Vagina (tissue), 2 donors: ENCODE measurements at regions not wholly inside any gene's neighbourhood (a gene's known extent, or its start where the extent isn't known, plus 50 kb on each side); places are given as distances from the start of the nearest gene placed in this dataset.

ENCODE experiments used
- DNase-seq, 2 donors: peaks; one replicate each; pipeline ENCODE4 v3.0.0-alpha.2; 2017; ENCODE audit errors: extremely low spot score in 2 of 2
- H3K27ac ChIP-seq: fragments of 200-600 bp; sonication (generic); one replicate; pipeline ENCODE4 v1.5.1; 2019
- H3K27me3 ChIP-seq: fragments of 200-600 bp; sonication (generic); one replicate; pipeline ENCODE4 v1.5.1; 2019
- H3K36me3 ChIP-seq, 2 donors: fragments of 200-600 bp; sonication (generic); one replicate each; pipeline ENCODE4 v1.5.1; 2017 to 2019
- H3K4me1 ChIP-seq: fragments of 200-600 bp; sonication (generic); one replicate; pipeline ENCODE4 v1.5.1; 2019
- H3K4me3 ChIP-seq, 2 donors: fragments of 200-600 bp; sonication (generic); 1 replicate in 1 of 2; 2 replicates in 1 of 2; pipeline ENCODE4 v1.5.1; 2016 to 2019
- H3K9me3 ChIP-seq: fragments of 200-600 bp; sonication (generic); one replicate; pipeline ENCODE4 v1.5.1; 2019
- CTCF ChIP-seq, 3 experiments: fragments of 450-650 bp in 2 of 3; fragments of 200-600 bp in 1 of 3; sonication (generic) in 1 of 3; IDR thresholded peaks; one replicate each; pipeline ENCODE4 v1.5.1; 2017 to 2019; ENCODE audit warnings: antibody characterized with exemption in 3 of 3, mild to moderate bottlenecking in 2 of 3, moderate library complexity in 2 of 3
- POLR2A ChIP-seq, 2 donors: fragments of 450-650 bp; IDR thresholded peaks; one replicate each; pipeline ENCODE4 v1.6.1; 2017; ENCODE audit warnings: antibody characterized with exemption in 2 of 2, mild to moderate bottlenecking in 2 of 2, moderate library complexity in 2 of 2
- POLR2AphosphoS5 ChIP-seq, 2 donors: sonication (generic); formaldehyde crosslinking; IDR thresholded peaks; one replicate each; pipeline ENCODE4 v1.9.0; 2017; ENCODE audit warnings: antibody characterized with exemption in 2 of 2, mild to moderate bottlenecking in 2 of 2, low read depth in 1 of 2; ENCODE audit not compliant: insufficient read depth in 1 of 2
- intact Hi-C: fragments of 100-400 bp; cut with DNase I; formaldehyde crosslinking; loops from one replicate; pipeline ENCODE4 v1.15.1; 2023

GRCh38 chr2:241957276-241957675 is 87.7 kb downstream of the RTP5 start:
- no peak overlapping the region for H3K27ac ChIP-seq
- no peak for DNase-seq
- no peaks in the 10 kb centered on the region for H3K27me3 ChIP-seq
- no peaks in the 10 kb centered on the region for H3K36me3 ChIP-seq
- no peak for TF ChIP-seq POLR2A (IDR thresholded peaks at IDR 0.05)
- TF ChIP-seq CTCF (IDR thresholded peaks at IDR 0.05) = no peak
- TF ChIP-seq POLR2AphosphoS5 (IDR thresholded peaks at IDR 0.05; ENCODE audit: insufficient read depth in 1 of 2, low read depth in 1 of 2) = no peak
- intact Hi-C loops = no loop called here
- peaks cover 10% of the 10 kb centered on the region for H3K4me1 ChIP-seq
- H3K4me3 ChIP-seq = no peak overlapping the region
- no peaks in the 10 kb centered on the region for H3K9me3 ChIP-seq

- no peak overlapping the region for H3K4me3 ChIP-seq
- peaks cover 10% of the 10 kb centered on the region for H3K4me1 ChIP-seq
- no peaks in the 10 kb centered on the region for H3K27me3 ChIP-seq
- no peaks in the 10 kb centered on the region for H3K9me3 ChIP-seq
- no peaks in the 10 kb centered on the region for H3K36me3 ChIP-seq
- no peak for DNase-seq
- TF ChIP-seq CTCF (IDR thresholded peaks at IDR 0.05) (no peak), POLR2A (IDR thresholded peaks at IDR 0.05) (no peak), POLR2AphosphoS5 (IDR thresholded peaks at IDR 0.05; ENCODE audit: insufficient read depth in 1 of 2, low read depth in 1 of 2) (no peak)
- no peak overlapping the region for H3K27ac ChIP-seq
- intact Hi-C loops = no loop called here
Measured at GRCh38 chr2:241958818-241959545, 89.5 kb downstream of the RTP5 start.

DNA sequence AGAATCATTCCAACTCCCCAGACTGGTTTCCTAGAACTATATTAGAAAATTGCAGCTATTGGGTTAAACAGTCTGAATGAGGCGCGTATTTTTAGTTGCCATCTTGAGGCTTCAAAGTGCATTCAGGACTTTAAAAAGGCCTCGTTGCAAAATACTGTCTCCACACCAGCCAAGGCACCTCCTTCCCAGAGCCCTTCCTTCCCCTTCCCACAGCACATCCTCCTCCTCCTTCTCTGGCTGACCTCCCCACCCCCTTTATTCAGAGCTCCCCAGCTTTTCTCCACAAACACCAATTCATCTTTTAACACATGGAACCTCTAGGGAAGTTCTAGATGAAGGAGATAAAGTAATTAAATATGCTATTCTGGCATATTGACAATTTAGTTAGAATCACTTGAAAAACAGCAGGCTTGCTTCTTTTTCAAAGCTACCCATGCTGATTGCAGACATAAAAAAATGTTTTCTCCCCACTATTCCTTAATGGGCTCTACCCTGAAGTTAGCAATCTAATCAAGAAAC is 90.3 kb downstream of the RTP5 start:
- H3K9me3 ChIP-seq = no peaks in the 10 kb centered on the region
- no peak for DNase-seq
- no peak overlapping the region for H3K27ac ChIP-seq
- no peak overlapping the region for H3K4me3 ChIP-seq
- no peaks in the 10 kb centered on the region for H3K36me3 ChIP-seq
- intact Hi-C loops = no loop called here
- H3K27me3 ChIP-seq = no peaks in the 10 kb centered on the region
- peaks cover 10% of the 10 kb centered on the region for H3K4me1 ChIP-seq
- TF ChIP-seq POLR2AphosphoS5 (IDR thresholded peaks at IDR 0.05; ENCODE audit: insufficient read depth in 1 of 2, low read depth in 1 of 2) (no peak), POLR2A (IDR thresholded peaks at IDR 0.05) (no peak), CTCF (IDR thresholded peaks at IDR 0.05) (no peak)

- TF ChIP-seq POLR2AphosphoS5 (IDR thresholded peaks at IDR 0.05; ENCODE audit: insufficient read depth in 1 of 2, low read depth in 1 of 2) (no peak), POLR2A (IDR thresholded peaks at IDR 0.05) (no peak), CTCF (IDR thresholded peaks at IDR 0.05) (no peak)
- H3K4me1 ChIP-seq = peaks cover 10% of the 10 kb centered on the region
- H3K4me3 ChIP-seq = no peak overlapping the region
- intact Hi-C loops = no loop called here
- no peak overlapping the region for H3K27ac ChIP-seq
- no peaks in the 10 kb centered on the region for H3K27me3 ChIP-seq
- DNase-seq = no peak
- H3K9me3 ChIP-seq = no peaks in the 10 kb centered on the region
- H3K36me3 ChIP-seq = no peaks in the 10 kb centered on the region
Measured at GRCh38 chr2:241961454-241961853, 91.9 kb downstream of the RTP5 start.

DNA sequence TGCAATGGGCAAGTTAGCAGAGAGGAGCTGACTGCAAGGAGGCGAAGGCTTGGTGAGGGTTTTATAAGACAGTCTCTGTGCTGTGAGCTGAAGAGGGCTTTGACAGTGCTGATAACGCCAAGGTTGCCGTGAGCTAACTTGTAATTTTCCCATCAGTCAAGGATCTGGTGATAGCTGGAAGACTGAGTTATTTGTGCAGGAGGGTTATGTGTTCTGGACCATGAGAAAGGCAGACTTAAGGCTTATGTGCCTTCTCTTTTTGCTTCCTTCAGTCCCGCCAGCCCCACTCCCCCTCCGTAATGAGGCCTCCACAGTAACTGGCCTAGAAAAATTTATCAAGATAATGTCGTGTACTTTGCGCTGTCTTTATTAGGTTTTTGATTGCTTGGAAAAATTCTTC is 94.6 kb downstream of the RTP5 start:
- no peak overlapping the region for H3K27ac ChIP-seq
- TF ChIP-seq POLR2AphosphoS5 (IDR thresholded peaks at IDR 0.05; ENCODE audit: insufficient read depth in 1 of 2, low read depth in 1 of 2) = no peak
- no peak for TF ChIP-seq CTCF (IDR thresholded peaks at IDR 0.05)
- no peak for TF ChIP-seq POLR2A (IDR thresholded peaks at IDR 0.05)
- no peaks in the 10 kb centered on the region for H3K9me3 ChIP-seq
- peaks cover 9% of the 10 kb centered on the region for H3K4me1 ChIP-seq
- H3K4me3 ChIP-seq = no peak overlapping the region
- no peaks in the 10 kb centered on the region for H3K36me3 ChIP-seq
- no peaks in the 10 kb centered on the region for H3K27me3 ChIP-seq
- DNase-seq = no peak
- intact Hi-C loops = no loop called here
